Left lobe of liver (tissue), 2 donors: ENCODE measurements at regions not wholly inside any gene's neighbourhood (a gene's known extent, or its start where the extent isn't known, plus 50 kb on each side); places are given as distances from the start of the nearest gene placed in this dataset.
A peak's percentile ranks its signal among the peaks of the same experiment; 100 is the strongest.
"Not testable (repeated sequence)": the region's sequence is repeated elsewhere in the genome, so short reads cannot be mapped to it uniquely, and the experiment has no call there.

Experiments
- ATAC-seq: fragments of 200-7000 bp; cut with Tn5 transposase; one replicate; pipeline ENCODE4 v1.9.1; 2020; ENCODE audit warnings: mild to moderate bottlenecking, moderate library complexity
- DNase-seq: peaks from one replicate; pipeline ENCODE4 v3.0.0-alpha.2; 2020; ENCODE audit warnings: low spot score
- donor health status: DM: no; HTN: no; CAD: no; lungs with moderate emphysema.
- donor health status: DM: no; HTN: yes; CAD: no.

DNA sequence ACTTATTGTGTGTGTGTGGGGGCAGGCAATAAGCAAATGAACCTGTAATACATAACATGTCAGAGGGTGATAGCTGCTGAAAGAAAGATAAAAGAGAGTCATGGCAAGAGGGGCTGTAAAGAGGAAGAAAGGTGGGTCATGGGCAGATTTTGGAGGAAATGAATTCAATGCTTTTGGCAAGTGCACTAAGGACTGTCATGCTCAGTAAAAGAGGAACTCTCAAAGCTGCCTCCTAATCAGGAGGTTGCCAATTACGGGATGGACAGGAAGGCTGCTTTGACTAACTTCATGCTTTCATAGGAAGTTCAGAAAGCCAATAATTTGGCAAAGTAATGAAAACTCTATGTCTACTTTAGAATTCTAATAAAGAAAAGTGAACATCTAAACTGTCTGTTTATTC is 401.2 kb downstream of the SH2D4B start:
- ATAC-seq = no peak
- DNase-seq = no peak

DNA sequence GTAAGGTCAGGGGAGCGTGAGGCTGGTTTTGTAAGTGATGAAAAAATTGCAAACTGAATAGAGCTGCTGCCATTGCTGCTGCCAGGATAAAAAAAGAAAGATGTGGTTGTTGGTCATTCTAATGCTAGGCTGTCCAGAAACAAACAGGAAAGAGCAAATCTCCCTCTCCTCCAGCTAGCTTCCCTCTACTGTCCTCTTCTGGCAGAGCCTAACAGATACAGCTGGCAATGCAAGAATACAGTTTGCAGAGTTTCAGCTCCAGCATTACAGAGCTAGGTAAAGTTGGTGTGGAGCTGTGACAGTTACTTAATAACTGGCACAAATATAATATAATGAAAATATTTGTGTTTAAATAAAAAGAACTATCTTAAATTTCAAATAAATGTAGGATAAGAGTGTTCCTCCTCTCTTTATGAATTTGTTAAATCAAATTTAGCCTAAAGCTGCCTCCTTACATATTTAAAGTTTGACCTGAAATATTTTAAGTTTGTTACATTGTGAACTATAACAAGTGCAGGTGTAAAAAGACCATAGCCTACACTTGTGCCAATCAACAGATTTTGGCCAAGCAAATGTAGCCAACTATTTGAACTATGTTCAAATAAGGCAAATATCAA is 407.7 kb downstream of the SH2D4B start:
- peak; percentile 88 for ATAC-seq
- no peak for DNase-seq

DNA sequence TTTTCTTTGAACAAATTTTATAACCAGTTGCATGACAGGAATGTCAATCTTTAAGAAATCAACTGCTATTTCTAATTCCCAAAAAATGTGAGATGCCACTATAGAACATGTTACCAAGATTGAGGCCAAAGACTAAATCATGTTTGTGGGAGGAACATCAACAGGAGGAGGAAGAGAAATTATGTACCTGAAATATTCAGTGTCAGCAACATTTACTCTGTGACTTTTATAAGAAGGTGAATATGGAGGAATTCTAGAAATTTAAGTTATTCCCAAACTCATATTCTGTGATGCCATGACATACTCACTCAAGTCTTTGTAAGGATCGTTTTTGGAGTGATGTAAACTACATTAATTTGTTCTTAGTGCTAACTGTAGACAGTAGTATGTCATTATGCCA is 408.4 kb downstream of the SH2D4B start:
- no peak for ATAC-seq
- DNase-seq = no peak

DNA sequence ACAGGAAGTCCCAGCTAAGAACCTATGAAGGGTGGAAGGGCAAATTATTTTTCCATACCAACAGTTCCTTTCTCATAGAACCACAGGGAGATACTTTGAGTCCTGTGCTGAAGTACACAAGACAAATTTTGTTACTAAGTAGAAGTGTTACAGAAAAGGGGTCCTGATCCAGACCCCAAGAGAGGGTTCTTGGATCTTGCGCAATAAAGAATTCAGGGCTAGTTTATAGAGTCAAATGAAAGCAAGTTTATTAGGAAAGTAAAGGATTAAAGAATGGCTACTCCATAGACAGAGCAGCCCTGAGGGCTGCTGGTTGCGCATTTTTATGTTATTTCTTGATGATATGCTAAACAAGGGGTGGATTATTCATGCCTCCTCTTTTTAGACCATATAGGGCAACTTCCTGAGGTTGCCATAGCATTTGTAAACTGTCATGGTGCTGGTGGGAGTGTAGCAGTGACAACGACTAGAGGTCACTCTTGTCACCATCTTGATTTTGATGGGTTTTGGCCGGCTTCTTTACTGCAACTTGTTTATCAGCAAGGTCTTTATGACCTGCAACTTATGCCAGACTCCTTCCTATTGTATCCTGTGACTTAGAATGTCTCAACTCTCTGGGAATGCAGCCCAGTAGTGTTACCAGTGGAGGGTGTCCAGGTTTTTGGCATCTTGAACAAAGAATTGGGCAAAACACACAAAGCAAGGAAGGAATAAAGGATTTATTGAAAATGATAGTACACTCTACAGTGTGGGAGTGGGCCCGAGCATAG is 409.4 kb downstream of the SH2D4B start:
- no peak for DNase-seq
- ATAC-seq = no peak

DNA sequence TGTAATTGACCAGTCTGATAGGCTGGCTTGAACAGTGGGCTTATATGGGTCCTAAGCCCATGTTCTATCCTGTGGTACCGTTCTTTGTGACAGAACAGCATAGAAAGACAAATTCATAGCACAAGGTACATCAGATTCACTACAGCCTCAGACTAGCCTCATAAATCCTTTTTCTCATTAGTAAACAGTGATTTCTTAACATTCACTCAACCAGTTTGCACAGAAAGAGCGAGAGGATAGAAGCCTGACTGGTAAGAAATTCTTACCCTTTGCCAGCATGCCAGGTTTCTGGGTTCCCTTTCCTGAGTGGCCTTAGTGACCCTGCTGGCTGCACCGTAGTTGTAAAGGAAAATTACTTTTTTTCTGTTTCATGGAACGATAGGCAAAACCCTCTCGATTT is 412.1 kb downstream of the SH2D4B start:
- DNase-seq (no peak), ATAC-seq (no peak)

DNA sequence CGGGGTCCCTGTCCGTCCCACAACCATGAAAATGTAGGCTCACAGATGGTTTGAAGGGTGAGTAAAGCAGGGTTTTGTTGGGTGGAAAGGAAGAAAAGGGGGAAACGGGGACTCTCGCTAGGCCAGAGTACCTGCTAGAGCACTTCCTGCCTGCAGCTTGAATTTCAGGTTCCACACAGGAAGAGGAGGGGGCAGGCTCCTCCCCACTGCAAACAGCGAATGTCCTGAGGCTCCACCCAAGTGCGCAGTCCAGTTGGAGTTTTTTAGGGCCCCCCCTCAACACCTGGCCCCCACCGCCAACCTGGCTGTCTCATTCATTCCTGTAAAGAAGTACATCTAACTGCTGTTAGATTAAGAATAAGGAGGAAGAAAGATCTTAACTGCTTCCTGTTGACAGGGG is 414.7 kb downstream of the SH2D4B start:
- DNase-seq (no peak), ATAC-seq (no peak)

DNA sequence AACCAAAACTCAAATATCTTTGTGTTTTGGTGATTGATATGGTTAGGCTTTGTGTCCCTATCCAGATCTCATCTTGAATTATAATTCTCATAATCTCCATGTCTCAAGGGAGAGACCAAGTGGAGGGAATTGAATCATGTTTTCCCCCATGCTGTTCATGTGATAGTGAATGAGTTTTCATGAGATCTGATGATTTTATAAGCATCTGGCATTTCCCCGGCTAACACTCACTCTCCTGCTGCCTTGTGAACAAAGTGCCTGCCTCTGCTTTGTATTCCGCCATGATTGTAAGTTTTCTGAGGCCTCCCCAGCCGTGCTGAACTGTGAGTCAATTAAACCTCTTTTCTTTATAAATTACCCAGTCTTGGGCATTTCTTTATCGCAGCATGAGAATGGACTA is 419.5 kb downstream of the SH2D4B start:
- no peak for ATAC-seq
- no peak for DNase-seq

DNA sequence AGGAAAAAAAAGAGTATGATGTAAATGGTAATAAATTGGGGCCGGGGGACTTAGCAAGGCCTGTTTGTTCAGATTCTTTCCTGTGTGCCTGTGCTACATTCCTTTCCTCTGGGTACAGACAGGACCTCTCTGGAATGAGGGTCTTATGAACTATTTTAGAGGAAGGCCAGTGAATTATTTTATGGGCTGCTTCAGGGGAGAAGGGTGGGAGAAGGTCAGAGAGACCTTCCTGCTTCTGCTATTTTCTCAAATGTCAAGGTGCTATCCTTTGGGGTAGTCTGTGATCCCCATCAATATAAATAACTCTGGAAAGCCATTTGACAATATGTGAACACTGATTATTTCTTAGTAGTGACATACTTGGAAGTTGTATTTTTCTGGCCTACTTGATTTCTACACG is 426.5 kb downstream of the SH2D4B start:
- no peak for ATAC-seq
- DNase-seq = no peak

DNA sequence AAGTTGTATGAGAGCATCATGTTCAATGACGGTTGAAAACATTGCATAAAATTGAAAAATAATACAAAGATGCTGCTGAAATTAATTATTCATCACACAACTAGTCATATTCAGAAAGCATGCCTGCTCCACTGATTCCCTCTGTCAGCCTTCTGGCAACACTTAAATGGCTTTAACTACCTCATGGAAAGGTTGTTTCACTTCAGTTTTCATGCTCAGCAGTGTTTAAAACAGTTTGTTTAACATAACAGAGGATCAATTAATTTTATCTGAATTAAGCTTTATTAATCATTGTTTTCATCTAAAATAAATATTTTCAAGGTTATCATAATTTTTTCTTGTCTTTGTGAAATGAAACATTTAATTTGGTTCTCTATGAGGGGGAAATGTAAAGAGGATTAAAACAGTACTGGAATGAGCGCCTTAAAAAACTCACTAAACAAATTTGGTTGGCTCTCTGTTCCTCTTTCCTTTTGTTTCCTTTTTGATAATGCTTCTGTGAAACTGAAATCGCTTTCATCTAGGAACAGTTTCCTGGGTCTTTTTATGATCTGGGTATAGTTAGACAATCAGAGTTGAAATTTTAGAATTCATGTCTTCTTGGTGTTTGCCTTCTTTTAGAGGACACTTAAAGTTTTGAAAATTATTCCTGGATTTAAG is 427.4 kb downstream of the SH2D4B start:
- DNase-seq (no peak), ATAC-seq (no peak)

DNA sequence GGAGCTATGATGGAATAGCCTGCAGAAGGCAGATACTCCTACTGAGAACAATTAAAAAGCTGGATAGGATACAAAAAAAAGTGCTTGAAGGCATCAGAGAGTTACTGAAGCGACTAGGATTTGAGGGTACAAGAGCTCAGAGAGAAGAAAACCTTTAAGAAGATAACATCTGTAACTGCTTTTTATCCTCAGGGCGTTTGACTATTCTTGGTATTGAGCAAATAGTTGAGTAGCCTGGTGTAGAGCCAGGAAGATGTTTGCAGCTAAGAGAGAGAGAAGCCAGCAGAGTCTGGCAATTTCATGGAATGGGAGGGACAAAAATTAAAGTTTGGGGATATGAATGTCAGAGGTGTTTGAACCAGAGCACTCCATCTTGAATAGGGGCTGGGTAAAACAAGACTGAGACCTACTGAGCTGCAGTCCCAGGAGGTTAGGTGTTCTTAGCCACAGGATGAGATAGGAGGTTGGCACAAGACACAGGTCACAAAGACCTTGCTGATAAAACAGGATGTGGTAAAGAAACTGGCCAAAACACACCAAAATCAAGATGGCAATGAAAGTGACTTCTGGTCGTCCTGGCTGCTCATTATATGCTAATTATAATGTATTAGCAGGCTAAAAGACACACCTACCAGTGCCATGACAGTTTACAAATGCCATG is 428.8 kb downstream of the SH2D4B start:
- DNase-seq (no peak), ATAC-seq (no peak)

DNA sequence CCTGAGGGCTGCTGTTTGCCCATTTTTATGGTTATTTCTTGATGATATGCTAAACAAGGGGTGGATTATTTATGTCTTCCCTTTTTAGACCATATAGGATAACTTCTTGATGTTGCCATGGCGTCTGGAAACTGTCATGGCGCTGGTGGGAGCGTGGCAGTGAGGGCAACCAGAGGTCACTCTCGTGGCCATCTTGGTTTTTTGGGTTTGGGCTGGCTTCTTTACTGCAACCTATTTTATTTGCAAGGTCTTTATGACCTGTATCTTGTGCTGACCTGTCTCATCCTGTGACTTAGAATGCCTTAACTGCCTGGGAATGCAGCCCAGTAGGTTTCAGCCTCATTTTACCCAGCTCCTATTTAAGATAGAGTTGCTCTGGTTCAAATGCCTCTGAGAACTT is 429.7 kb downstream of the SH2D4B start:
- ATAC-seq, DNase-seq: not testable (repeated sequence)

DNA sequence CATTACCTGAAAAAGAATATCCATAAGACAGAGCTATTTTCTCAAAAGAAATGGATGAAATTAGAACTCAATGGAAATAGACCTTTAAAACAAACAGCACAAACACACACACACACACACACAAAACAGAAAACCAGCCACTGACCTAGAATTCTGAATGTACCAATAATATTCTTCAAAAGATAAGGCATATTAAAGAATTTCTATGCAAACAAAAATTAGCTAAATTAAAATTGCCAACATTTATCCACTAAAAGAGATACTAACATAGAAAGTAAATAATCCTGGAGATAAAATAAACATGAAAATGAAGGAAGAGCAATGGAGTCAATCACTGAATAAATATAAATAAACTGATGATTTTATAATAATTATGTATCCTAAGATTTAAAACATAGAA is 431.2 kb downstream of the SH2D4B start:
- ATAC-seq (no peak), DNase-seq (no peak)

DNA sequence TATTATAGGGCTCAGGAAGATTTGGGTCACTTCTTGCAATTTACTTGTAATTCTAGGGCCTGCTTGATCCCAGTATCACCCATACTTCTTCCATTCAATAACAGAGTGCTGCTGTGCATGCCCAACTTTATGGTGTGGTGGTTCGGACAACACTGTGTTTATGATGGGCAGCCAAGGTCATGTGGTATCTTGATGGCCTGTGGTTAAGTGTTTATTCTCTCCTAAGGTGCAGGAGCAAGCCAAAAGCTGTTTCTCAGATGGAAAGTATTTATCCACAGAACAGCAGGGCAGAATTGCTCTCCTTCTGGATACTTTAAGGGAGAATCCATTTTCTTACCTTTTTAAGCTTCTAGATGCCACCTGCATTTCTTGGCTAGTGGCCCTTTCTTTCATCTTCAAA is 433.8 kb downstream of the SH2D4B start:
- ATAC-seq = no peak
- no peak for DNase-seq

DNA sequence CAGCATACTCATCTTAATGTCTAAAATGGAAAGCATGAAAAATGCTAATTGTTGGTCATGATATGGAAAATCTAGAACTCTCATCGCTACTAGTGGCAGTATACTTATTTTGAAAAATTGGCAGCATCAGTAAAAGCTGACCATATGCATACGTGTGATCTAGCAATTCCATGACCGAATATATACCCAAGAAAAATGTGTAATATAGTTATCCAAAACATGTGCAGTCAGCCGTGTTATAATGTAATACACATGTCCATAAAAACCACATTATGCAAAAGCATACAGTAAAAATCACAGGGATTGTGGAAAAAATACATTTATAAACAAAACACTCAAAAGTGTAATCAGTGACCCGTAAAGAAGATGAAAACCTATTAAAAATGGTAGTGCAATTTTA is 439.0 kb downstream of the SH2D4B start:
- ATAC-seq (no peak), DNase-seq (no peak)

DNA sequence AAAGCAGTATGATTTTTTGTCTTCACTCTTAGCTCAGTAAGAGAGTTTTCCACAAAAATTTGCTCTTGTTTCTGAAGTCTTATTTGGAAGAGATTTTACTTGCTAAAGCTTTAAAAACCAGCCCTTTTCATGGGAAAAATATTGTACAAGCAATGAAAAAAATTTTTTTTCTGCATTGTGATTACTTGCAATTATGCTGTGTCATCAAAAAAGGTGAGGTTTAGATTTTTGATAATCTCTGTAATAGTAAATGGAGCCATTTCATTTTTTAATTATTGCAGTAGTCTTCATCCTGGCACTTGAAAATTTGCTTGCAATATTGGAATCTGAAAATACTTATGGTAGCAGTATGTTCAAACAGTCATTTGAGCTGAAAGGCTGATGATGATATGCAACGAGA is 447.4 kb downstream of the SH2D4B start:
- no peak for ATAC-seq
- no peak for DNase-seq

DNA sequence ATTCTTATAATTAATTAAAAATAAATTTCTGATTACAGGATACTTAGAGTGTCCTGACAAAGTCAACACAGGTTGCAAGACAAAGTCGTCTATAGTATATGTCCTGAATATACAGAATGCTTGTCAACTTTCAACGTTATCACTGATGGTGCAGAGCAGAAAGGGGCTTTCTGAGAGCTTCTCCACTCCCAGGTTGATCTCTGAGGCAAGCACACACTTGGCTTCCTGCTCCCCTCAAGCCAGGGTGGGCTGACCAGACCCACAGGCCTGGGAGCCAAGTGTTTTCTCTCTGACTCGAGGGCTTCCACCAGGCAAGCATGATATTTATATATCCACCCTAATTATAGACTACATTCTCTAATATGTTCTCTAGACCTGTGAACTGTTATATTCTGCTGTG is 448.9 kb downstream of the SH2D4B start:
- ATAC-seq (no peak), DNase-seq (no peak)

DNA sequence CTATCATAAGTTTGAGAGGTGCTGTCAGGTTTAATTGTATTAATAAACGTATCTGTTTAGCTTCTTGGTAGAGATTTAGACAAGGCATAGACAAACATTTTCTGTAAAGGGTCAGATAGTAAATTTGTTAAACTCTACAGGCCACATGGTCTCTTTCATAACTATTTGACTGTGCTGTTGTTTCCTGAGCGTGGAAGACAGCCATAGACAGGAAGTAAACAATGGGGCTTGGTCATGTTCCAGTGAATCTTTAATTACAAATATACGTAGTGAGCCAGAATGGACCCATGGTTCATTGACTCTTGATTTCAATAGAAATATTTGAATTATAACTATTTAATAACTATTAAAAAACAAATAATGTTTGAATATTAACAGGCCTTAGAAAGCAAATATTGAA is 451.1 kb downstream of the SH2D4B start:
- no peak for DNase-seq
- ATAC-seq = no peak

DNA sequence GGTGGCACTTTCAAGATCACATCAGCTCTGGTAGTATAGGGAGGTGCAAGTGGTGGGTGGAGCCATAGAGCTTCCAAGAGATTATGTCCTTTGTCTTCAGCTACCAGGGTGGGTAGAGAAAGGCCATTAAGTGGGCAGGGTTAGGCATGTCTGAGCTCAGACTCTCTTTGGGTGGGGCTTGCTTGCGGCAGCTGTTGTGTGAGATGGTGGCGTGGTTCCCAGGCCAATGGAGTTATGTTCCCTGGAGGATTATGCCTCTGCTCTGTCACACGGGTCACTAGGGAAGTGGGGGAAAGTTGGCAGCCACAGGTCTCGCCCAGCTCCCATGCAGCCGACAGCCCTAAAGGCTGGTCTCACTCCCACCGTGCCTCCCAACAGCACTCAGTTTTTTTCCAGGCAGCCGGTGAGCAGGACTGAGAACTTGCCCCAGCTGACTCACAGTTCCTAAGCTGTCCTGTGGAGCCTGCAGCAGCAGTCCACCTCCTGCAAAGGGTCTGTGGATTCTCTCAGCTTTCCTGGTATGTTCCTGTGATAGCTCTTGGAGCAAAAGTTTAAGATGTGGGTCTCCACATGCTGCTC is 459.0 kb downstream of the SH2D4B start:
- DNase-seq (no peak), ATAC-seq (no peak)

DNA sequence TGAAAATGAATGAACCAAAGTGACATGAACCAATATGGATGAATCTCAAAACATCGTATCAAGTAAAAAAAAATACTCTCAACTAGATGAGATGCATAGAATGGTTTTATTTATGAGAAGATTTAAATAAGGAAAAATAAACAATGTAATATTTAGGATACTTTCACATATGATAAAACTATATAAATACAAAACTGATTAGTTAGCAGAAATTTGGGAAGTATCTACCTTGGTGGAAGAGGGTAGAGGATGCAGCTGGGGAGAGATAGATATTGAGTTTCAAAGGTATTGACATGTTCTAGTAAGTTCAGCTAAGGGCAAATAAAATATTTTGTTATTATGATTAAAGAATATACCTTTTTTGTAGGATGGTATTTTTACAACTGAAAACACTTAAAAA is 463.1 kb downstream of the SH2D4B start:
- ATAC-seq (no peak), DNase-seq (no peak)

DNA sequence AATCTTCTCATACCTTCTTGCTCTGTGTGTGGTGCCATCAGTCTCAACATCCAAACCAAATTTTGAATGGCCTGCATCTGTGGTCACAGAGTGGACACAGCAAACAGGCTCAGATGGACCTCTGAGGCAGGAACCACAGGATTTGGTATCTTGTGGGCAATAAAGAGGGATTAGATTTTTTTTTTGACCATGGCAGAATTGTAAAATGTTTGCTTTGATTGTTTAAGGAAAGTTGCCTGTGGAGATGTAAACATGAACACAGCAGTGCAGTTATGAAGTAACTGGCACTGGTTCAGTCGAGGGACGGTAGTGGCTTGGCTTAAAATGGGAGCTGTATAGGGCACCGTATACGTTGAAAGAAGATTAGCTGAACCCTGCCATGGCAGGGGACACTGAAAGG is 464.7 kb downstream of the SH2D4B start:
- DNase-seq (no peak), ATAC-seq (no peak)

DNA sequence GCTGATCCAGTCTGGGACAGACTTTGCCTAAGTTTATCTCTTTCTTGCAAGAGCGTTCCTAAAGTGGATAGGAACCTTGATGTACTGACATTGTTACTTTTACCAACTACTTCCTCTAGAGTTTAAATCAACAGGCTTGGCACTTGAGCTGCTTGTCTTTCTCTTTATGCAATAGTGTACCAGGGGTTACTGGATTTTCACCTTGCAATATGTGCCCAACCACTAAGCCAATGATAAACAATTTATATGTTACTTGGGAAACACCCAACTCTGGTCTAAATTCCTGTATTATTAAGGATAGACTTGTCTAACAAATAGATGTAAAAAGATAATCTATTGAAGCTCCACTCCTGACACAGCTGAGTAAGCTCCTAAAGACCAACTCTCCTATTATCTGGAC is 470.2 kb downstream of the SH2D4B start:
- ATAC-seq (no peak), DNase-seq (no peak)

DNA sequence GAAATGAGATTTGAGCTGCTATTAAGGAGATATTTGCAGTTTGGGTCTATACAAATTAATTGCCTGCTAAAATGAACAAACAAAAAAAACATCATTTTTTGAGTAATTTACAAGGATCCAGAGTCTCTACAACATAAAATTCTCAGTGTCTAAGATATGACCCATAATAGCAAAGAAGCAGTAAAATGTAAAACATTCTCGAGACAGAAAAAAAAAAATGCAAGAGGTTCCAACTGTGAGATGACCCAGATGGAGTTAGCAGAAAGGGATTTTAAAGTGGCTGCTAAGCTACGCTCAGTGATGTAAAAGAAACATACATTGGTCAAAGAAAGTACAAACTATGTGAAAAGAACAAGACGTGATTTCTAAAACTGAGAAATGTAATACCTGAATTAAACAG is 471.0 kb downstream of the SH2D4B start:
- DNase-seq = no peak
- no peak for ATAC-seq
